Glomerular endothelial cell (primary cell): ENCODE measurements at regions not wholly inside any gene's neighbourhood (a gene's known extent, or its start where the extent isn't known, plus 50 kb on each side); places are given as distances from the start of the nearest gene placed in this dataset.

Experiments used
- DNase-seq: peaks from one replicate; pipeline ENCODE4 v3.0.0-alpha.2; 2011; ENCODE audit warnings: low read depth, low spot score; ENCODE audit errors: extremely low read depth

DNA sequence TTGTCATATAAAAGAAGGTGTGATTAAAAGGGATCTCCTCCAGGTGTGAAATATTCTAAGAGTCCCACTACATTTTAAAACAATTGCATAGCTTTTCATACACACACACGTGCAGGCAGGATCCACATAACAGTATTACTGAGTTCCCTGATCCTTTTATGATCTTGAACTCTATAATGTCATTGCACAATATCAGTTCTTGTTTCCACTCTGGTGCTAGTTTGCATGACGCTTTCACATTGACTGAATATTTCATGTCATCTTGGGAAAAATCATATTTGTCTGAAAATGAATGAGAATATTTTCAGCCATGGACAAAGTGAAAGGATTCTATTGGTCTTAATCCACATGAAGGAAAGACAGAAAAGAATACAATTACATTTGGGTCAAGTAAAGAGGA, 703.8 kb downstream of the CDH8 start:
- no peak for DNase-seq

DNA sequence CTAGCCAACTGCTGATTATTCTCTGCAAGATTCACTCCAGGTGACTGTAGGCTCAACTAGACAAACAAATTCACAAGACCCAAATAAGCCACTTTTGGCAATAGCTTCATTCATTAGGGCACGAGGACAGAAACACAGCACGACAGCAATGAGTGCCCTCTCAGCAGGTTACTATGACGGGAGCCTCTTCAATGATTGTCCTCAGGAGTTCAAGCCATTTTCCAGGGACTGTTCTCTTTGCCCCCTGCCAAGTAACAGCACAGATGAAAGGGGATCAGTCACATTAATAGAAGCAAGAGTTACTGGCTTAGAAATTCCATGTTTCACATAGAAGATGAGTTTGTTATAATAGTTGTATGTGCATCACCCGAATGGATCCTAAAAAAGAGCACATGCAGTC, 712.2 kb downstream of the CDH8 start:
- no peak for DNase-seq

DNA sequence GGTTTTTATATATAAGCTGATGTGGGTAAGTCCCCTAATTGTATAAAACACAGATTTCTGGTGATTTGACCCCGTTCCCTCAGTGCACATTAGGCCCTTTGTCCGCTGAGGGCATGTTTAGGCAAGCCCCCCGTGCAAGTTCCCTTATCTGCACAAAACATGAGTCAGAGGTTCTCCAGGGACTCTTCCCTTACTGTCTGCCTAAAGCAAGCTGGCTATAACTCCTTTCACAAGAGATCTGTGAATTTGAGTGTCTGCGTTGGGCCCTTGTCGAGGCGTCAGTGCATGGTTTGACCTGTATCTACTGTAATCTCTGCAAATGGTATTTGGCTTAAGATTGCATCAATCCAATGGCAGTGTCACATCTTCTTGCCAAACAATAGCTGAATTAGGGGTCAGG, 712.8 kb downstream of the CDH8 start:
- no peak for DNase-seq

DNA sequence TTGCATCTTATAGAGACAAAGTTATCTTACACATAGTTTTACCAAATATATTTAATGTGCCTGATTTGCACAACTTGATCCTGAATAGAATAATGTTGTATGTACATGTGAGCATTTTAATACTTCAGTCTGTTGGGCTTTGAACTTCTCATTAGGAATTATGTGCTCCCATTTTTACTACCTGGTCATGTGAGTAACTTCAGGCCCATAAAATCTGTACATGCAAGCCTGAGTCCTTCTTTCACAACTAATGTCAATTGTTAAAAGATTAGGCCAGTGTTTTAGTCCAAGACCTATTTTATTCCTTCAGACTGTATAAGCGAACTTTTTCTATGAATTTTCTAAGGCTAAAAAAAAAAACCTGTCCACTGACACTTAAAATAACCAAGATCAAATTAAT, 715.4 kb downstream of the CDH8 start:
- DNase-seq, result no peak

DNA sequence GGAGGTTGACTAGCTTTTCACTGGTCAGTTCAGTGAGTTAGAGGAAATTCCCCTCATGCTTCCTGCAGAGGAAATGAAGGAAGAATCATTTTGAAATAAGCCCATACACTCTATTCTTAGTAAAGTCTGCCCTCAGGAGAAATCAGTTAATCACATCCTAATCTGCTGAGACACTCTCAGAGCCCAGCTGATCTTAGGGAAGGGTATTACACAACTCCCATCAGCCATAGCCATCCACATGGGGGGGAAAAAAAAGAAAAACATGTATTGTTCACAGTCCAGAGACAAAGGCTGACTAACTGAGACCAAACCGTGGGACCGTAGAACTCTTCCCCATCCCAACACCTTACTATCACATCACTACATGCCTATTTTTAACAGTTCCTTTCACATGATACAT, 722.3 kb downstream of the CDH8 start:
- DNase-seq, result no peak

DNA sequence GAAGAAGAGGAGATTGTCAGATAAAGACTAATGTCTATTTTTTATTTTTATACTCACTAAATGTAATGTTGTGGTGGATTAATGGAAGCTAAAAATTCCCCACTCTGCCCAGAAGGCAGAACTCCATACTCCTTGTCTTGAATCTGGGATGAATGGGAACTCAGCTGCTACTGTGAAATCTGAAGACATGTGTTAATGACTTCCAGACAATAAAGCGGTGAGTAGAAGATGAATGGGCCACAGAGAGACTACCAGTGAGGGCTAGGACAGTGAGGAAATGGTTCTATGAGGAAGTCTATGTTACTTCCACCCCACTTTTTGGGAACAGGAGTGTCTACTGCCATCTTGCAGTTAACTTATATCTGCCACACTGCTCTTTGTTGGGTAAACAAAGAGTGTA, 726.9 kb downstream of the CDH8 start:
- no peak for DNase-seq

DNA sequence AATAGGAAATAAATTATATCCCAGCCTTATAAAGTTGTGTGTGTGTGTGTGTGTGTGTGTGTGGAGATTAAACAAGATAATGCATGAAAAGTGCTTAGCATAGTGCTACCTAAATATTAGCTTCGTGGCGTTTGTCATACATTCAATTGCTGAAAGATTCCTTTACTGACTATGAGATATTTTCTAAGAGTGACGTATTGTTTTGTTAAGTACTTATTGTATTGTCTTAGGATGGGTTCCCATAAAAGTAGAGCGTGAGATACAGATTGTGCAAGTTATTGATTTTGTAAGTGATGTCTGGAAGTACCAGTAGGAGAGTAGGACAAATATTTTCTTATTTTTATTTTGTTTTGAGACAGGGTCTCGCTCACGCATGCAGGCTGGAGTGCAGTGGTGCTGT, 730.0 kb downstream of the CDH8 start:
- no peak for DNase-seq

DNA sequence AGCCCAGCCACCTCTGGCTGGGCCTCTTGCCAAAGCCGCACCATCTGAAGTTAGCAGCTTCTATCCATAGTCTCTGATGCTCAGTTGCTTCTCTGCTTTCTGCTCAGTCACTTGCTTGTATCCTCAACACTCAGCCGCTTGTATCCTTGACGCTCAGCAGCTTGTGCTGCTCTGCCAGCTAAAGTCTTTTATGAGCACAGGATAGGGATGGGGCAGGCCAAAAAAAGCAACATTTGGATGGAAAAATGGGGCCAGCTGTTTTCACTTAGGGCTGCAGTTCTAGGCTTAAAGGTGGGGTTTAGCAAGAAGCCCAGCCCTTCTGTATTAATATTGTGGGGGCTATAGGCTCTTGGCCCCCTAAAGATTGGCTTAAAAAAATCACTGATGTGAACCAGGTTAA, 739.4 kb downstream of the CDH8 start:
- no peak for DNase-seq

DNA sequence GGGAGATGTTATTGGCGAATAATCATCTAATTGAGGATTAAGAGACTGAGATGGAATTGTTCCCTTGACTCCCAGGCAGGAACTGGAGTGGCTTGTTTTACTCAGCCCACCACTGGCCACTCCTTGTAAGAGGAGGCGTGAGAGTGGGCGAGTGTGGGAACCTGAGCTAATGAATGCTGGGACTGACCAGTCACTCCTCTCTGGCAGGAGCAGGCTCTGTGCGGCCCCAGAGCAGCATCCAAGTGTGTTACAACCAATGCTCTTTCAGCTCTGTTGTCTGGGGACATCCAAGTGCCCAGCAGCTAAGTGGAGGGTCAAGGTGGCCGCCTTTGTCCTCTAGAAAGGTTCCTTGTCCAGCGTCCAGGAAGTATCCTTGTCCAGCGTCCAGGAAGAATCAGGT, 739.9 kb downstream of the CDH8 start:
- no peak for DNase-seq

DNA sequence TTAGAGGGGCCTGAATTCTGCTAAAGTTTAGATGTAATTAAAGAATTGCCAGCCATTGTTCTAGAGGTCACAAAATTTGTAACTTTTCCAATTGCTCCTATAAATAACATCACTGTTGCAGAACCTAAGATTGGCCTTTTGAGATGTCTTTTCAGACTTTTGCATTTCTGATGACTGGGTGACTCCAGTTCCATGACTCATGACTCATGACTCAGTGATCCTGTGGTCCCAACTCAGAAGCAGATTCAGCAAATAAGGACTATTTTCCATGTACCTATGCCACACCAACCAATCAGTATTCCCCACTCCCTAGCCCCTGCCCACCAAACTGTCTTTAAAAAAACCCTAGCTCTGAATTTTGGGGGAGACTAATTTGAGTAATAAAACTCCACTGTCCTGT, 740.9 kb downstream of the CDH8 start:
- DNase-seq, result no peak

DNA sequence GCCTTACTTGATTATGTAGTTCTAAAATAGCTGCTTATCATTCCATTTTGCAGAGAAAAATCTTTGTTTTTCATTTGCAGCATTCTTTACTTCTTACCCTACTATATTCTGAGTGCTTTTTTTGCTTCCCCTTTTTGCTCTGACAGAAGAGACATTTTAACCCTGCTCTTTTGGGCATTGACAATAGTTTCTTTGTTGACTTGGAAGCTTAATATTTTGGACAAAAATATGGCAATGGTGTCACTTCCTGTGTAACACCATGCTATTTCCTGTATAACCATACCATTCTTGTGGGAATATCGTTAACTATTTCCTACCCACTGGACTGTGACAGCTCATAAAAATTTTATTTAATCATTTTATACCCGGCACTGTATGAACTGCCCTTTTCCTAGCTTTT, 747.1 kb downstream of the CDH8 start:
- DNase-seq, result no peak

DNA sequence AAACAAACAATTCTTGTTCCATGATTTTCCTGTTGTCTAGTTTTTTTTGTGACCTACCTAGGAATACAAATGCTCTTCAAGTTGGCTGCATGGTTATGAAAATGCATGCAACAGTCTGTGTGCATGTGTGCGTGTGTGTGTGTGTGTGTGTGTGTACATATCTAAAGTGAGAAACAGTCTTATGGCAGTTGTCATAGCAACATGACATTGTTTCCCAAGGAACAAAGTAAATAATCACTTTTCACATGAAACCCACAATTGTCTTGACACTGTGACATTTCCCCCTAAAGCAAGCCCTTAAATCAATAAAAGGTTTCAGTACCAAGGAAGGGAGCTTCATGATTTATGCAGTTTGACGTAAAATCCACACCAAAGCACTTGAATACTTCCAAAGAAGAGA, 758.4 kb downstream of the CDH8 start:
- no peak for DNase-seq

DNA sequence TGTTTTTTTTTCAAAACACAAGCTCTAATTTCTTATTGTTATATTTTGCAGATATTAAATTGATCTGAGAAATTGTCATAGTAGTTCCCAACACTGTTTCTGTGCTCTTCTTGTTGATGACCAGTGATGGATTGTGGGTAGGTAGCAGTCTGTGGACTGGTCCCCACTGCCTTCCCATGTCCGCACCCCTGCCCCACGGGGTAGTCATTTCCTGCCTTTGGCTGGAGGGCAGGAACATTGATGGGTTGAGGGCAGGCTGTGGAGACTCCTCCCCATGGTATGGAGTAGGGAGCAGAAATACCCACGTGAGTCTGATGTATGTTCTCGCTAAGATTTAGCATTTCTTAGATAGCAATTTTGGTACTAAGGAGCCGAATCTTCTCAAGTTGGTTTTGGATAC, 762.0 kb downstream of the CDH8 start:
- DNase-seq, result no peak

DNA sequence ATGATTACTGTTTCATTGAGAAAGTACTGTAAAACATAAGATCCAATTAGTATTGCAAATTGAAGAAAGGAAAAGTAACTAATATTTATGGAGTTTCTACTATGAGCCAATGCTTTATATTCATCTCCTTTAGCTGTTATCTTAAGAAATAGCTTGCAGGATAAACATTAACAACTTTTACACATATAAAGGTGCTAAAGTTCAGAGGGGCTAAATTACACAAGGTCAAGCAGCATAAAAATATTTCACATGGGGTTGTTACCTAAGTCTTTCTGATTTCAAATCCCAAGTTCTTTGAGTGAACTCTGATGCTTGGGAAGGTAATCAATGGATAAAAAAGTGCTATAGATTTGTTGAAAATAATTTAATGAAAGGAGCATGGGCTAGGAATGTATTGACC, 765.5 kb downstream of the CDH8 start:
- DNase-seq, result no peak

DNA sequence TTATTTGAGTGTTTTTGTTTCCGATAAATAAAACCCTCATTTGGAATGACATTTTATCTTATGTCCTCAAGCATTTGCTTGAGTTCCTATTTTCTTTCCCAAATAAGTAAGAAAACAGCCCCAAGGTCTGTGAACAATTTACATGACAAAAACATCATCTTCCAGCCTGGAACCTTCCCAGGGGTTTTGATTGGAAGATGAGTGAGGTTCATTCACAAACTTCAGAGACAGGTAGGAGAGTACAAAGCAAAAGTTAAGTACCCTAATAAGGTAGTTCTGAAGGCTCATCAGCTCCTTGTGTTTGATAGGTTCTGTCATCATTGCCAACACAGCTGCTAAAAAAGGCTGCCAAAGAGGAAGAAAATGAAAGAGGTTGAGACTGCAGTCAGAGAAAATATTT, 772.8 kb downstream of the CDH8 start:
- no peak for DNase-seq

DNA sequence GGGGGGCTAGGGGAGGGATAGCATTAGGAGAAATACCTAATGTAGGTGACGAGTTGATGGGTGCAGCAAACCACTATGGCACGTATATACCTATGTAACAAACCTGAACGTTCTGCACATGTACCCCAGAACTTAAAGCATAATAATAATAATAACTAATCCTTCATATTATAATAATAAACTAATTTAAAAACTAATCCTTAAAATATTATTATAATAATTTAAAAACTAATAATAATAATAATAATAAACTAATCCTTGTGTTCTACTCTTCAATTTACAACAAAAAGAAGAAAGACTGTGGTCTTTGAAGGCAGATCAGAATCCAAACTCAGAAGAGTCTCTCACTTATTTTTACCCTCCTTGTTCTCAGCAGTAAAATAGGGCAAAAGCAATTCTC, 774.9 kb downstream of the CDH8 start:
- DNase-seq, result no peak

DNA sequence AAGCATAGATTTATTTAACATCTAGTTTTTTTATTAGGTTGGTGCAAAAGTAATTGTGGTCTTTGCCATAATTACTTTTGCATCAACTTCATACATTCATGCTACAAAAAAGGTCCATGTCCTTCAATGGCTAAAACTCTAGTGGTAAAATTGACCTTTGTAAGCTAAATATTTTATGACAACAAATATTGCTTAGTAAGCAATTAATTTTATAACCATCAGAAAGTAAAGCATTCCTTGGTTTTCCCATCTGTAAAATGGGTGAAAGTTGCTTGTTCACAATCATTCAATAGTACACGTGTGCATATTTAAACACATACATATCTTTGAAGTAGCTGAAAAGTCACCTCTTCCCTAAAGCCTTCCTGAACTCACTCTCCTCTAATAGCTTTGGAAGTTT, 789.6 kb downstream of the CDH8 start:
- DNase-seq, result no peak

DNA sequence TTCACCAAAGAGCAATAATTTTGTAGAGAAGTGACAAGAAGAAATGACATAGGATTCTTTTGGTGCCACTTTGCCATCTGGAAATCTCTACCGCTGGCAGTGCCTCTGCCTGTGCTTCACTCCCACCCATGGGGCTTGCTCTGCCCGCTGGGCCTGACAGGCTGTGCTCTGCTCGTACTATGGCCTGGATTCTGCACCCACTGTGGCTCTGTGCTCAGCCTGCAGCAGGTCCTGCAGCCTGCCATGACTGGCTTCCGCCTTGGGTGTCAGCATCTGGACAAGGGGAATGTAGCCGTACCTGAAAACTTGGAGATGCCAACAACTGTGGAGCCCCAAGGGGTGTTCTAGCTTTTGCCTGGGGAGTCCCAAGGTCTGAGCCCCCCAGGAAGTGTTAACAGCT, 792.3 kb downstream of the CDH8 start:
- DNase-seq, result no peak

DNA sequence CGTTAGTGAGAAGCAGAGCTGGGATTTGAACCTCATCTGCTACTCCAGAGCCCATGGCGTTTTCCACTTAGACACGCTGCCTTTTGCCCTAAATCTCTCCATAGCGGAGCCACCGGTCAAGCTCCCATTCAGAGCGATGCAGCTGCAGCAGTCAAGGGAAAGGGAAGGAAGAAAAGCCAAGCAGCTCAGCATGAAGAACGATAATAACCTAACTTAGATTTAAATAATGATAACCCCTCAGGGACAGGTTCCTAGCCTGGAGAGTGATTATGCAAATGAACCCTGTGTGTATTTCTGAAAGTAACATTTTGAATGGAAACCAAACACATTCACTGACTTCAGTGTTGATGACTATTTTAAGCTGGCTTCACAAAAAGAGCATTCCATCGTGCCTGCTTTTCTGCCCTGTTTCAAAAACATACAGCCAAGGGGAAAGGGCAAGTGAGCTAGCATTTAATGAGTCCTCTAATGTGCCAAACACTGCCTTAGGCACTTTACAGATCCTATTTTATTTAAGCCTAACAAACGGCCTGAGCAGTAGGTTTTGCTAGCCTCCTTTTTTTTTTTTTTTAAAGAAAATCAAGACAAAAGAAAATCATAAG, 798.3 kb downstream of the CDH8 start:
- DNase-seq, result no peak

DNA sequence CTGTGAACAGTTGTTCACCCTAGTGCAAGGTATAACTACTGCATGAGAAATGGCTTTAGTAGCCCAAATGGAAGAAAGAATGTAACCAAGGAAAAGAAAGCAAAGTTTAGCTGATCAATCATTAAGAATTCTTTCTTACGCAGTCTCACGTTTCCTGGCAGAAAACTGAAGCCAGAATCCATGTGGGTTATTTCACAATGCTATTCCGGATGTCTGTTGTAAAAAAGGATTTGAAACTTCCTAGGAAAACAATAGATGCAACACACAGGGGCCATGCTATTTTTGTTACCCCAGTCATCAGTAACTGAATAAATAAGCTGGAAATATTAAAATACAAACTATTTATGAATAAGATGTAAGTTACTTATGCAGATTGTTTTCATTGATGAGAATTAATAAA, 802.5 kb downstream of the CDH8 start:
- DNase-seq, result no peak

DNA sequence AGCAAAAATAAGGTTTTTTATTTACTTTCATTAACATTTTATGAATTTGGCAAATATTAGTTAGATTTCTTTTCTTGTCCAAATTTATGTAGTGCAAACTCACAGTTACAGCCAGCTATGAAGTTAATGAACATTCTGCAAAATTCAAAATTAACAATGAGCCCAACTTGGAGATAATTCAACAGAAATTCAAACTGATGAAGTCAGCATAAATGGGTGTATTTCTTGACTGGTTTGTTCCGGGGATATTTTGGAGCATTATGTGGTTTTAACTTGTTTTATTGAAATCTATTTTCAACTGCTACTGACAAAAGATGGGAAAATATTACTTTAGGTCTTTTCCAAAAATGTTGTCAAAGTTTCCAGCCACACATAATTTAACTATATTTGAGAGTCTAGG, 807.9 kb downstream of the CDH8 start:
- no peak for DNase-seq

DNA sequence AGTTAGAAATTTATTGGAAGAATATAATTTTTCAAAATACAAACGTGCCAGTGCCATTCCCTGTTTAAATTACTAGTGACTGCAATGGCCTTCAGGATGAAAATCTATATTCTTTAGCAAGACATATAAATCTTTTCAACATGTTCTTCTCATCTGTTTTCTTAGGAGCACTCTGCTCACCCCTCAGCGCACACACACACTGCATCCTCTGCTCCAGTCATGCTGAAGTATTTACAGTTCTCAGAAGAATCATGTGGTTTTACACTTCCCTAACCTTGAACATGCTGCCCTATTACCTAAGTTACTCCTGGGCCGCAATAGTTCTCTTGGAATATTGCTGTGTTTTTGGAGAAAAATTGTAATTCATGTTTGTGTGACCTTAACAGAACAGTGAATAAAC, 820.6 kb downstream of the CDH8 start:
- no peak for DNase-seq

DNA sequence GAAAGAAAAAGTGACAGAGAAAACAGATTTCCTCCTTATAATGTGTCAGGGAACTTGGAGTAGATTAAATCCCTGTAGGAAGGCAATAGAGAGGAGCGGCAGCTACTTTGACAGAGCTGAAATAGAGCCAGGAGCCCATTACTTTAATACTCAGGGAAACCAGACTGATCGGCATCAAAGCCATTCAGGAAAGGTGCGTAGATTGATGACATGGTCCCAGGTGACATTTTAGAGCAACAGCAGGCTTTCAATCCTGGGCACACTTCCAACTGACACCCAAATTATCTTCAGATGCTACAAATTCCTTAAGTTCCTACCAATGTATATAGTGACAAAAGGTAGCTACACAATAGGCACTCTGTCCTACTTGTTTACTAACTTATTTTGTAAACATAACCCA, 821.5 kb downstream of the CDH8 start:
- DNase-seq, result no peak

DNA sequence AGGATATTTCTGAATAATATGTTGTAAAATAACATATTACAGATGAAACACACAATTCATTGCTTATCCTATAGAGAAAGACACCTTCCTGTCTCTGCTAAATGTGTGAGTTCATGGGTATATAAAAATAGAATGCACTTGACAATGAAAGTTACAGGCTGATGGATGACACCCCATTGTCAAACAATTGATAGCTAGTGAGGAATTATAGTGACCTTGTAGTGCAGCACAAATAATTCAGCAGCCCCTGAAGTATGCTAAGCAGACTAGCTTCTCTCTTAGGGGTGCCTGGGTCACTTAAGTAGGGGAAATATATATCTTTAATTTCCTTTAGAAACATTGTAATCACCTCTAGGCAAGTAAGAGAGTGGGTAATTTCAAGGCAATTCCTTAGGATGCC, 826.2 kb downstream of the CDH8 start:
- DNase-seq, result no peak
